SU-DHL-6 (cell line): ENCODE measurements at regions not wholly inside any gene's neighbourhood (a gene's known extent, or its start where the extent isn't known, plus 50 kb on each side); places are given as distances from the start of the nearest gene placed in this dataset.
A peak's percentile ranks its signal among the peaks of the same experiment; 100 is the strongest.

ENCODE experiments used
- CTCF ChIP-seq: fragments of 200-600 bp; sonication (generic); IDR thresholded peaks from one replicate; pipeline ENCODE4 v1.5.1; 2017; ENCODE audit warnings: antibody characterized with exemption, mild to moderate bottlenecking, low read length, moderate library complexity; ENCODE audit not compliant: insufficient read depth, poor library complexity, severe bottlenecking
- EZH2phosphoT487 ChIP-seq: fragments of 200-600 bp; sonication (generic), shearing (Covaris generic); conservative IDR thresholded peaks from 2 replicates; pipeline ENCODE4 v1.6.1; 2018; ENCODE audit warnings: mild to moderate bottlenecking, antibody characterized with exemption, low read length, moderate library complexity, mixed read lengths

GRCh38 chr10:60646966-60647796 lies 131.1 kb upstream of the CDK1 start:
- TF ChIP-seq CTCF (peak; percentile 73), EZH2phosphoT487 (no peak)
